ENCODE measurements at regions not wholly inside any gene's neighbourhood (a gene's known extent, or its start where the extent isn't known, plus 50 kb on each side); places are given as distances from the start of the nearest gene placed in this dataset.

DNA sequence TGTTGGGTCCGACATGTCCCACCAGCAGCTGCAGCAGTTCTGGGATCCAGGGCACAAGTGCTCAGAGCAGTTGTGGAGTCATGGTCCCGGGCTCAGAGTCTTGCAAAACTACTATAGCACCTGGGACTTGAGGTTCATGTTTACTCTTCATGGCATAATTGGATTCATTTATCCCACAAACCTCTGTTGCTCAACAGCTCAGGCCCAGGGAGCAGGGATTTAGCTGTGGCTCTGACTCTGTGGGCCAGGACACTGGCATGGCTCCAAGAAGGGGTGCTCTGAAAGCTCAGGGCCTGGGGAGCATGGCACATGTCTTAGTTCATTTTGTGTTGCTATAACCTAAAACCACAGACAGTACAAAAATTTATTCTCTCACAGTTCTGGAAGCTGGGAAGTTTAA lies 626.7 kb upstream of the ADGRL2 start:
- TF ChIP-seq, protein P1, sequence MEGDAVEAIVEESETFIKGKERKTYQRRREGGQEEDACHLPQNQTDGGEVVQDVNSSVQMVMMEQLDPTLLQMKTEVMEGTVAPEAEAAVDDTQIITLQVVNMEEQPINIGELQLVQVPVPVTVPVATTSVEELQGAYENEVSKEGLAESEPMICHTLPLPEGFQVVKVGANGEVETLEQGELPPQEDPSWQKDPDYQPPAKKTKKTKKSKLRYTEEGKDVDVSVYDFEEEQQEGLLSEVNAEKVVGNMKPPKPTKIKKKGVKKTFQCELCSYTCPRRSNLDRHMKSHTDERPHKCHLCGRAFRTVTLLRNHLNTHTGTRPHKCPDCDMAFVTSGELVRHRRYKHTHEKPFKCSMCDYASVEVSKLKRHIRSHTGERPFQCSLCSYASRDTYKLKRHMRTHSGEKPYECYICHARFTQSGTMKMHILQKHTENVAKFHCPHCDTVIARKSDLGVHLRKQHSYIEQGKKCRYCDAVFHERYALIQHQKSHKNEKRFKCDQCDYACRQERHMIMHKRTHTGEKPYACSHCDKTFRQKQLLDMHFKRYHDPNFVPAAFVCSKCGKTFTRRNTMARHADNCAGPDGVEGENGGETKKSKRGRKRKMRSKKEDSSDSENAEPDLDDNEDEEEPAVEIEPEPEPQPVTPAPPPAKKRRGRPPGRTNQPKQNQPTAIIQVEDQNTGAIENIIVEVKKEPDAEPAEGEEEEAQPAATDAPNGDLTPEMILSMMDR (IDR thresholded peaks at IDR 0.05 in 4 of 5, conservative IDR thresholded peaks at IDR 0.05 in 1 of 5): no peak
- no peak for TF ChIP-seq POLR2A (IDR thresholded peaks at IDR 0.05)
